ENCODE measurements at regions not wholly inside any gene's neighbourhood (a gene's known extent, or its start where the extent isn't known, plus 50 kb on each side); places are given as distances from the start of the nearest gene placed in this dataset.

DNA sequence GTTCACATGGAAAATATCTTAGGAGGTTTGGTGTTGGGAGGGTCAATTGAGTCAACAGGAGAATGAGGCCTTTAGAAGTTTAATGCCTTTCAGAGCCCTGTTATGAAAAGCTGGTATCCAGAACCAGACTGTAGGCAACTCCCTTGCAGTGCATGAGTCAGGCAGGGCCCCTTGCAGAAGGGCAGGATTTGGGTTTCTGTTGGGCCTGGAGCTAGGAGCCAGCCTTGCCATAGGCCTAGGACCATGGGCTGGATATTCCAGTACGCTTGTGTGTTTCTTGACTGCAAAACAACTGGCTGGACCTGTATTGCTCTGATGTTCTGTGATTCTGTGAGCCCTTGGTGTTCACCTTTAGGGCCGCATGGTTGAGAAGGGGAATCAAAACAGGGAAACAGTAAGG lies 121.8 kb upstream of the ADRA1D start:
- no peak for TF ChIP-seq CTCF (IDR thresholded peaks at IDR 0.05)
- TF ChIP-seq POLR2A (IDR thresholded peaks at IDR 0.05): no peak
- no peak for TF ChIP-seq POLR2AphosphoS5 (IDR thresholded peaks at IDR 0.05)
